Adrenal gland (tissue), 9 donors: ENCODE measurements at regions not wholly inside any gene's neighbourhood (a gene's known extent, or its start where the extent isn't known, plus 50 kb on each side); places are given as distances from the start of the nearest gene placed in this dataset.

Experiments
- DNase-seq, 7 donors: peaks; one replicate each; pipeline ENCODE4 v3.0.0-alpha.2; 2019 to 2020
- H3K27ac ChIP-seq, 5 donors: fragments of 200-600 bp; sonication (generic) in 4 of 5; 1 replicate in 3 of 5; 2 replicates in 2 of 5; pipeline versions ENCODE4 v1.5.1 to v1.8.0; 2016 to 2020; ENCODE audit warnings: mild to moderate bottlenecking in 1 of 5
- H3K27me3 ChIP-seq: fragments of 200-600 bp; 2 replicates; pipeline ENCODE4 v1.8.0; 2021
- H3K36me3 ChIP-seq, 2 donors: fragments of 200-600 bp; replicated peaks in 1 of 2; 1 replicate in 1 of 2; 2 replicates in 1 of 2; pipeline versions ENCODE4 v1.5.1 to v1.8.0; 2018 to 2022
- H3K4me1 ChIP-seq, 2 donors: fragments of 200-600 bp; replicated peaks in 1 of 2; 1 replicate in 1 of 2; 2 replicates in 1 of 2; pipeline versions ENCODE4 v1.5.1 to v1.8.0; 2018 to 2021
- H3K4me3 ChIP-seq, 4 donors: fragments of 200-600 bp; sonication (generic) in 3 of 4; one replicate each; pipeline ENCODE4 v1.5.1; 2016 to 2018
- H3K9me3 ChIP-seq, 3 donors: fragments of 200-600 bp; sonication (generic) in 1 of 3; replicated peaks in 1 of 3; 1 replicate in 2 of 3; 2 replicates in 1 of 3; pipeline versions ENCODE4 v1.5.1 to v1.8.0; 2016 to 2021
- CTCF ChIP-seq, 6 experiments: fragments of 450-650 bp in 4 of 6; fragments of 200-600 bp in 2 of 6; sonication (generic) in 1 of 6; IDR thresholded peaks; 1 replicate in 5 of 6; 2 replicates in 1 of 6; pipeline versions ENCODE4 v1.5.1 to v1.8.0; 2016 to 2021; ENCODE audit warnings: antibody characterized with exemption in 6 of 6, mild to moderate bottlenecking in 2 of 6, moderate library complexity in 1 of 6
- POLR2A ChIP-seq, 2 donors: fragments of 450-650 bp; IDR thresholded peaks; one replicate each; pipeline ENCODE4 v1.6.1; 2017; ENCODE audit warnings: antibody characterized with exemption in 2 of 2, mild to moderate bottlenecking in 2 of 2, moderate library complexity in 1 of 2
- WGBS, 4 donors: extraction: QIAGEN DNeasy Blood & Tissue Kit in 2 of 4; methylation state at CpG; one replicate each; pipeline versions ENCODE4 v1.1.5 to v1.1.7; 2013 to 2017; 5-methylcytosine and 5-hydroxymethylcytosine counted together
- intact Hi-C, 2 donors: fragments of 100-400 bp; cut with DNase I; formaldehyde crosslinking; loops; one replicate each; pipeline versions ENCODE4 v1.14.1 to v1.15.0; 2022 to 2023
- donor health status: healthy with polysubstance abuse.
- donor health status: Bipolar disorder and iron deficiency.
- donor health status: DM: yes; HTN: yes; CAD: no.
- donor health status: DM: no; HTN: no; CAD: no.
- donor health status: DM: no; HTN: no; CAD: no.

GRCh38 chr12:78641837-78642423 is 222.6 kb upstream of the SYT1 start:
- H3K9me3 ChIP-seq: no peaks in the 10 kb centered on the region
- no peaks in the 10 kb centered on the region for H3K36me3 ChIP-seq
- no peaks in the 10 kb centered on the region for H3K27me3 ChIP-seq
- intact Hi-C loops: no loop called here
- H3K4me3 ChIP-seq: no peak overlapping the region
- DNase-seq: no peak
- no peaks in the 10 kb centered on the region for H3K4me1 ChIP-seq
- no peak for TF ChIP-seq CTCF (IDR thresholded peaks at IDR 0.05)
- TF ChIP-seq POLR2A (IDR thresholded peaks at IDR 0.05): no peak
- no peak overlapping the region for H3K27ac ChIP-seq
- WGBS, 4 donors: 63 to 86% (median 81%) methylated on average over 1 of the region's 1 CpG

GRCh38 chr12:78645956-78646355 is 218.6 kb upstream of the SYT1 start:
- H3K27ac ChIP-seq: no peak overlapping the region
- intact Hi-C loops: no loop called here
- TF ChIP-seq POLR2A (IDR thresholded peaks at IDR 0.05) (no peak), CTCF (IDR thresholded peaks at IDR 0.05) (no peak)
- DNase-seq: no peak
- H3K4me3 ChIP-seq: no peak overlapping the region
- H3K9me3 ChIP-seq: no peaks in the 10 kb centered on the region
- no peaks in the 10 kb centered on the region for H3K36me3 ChIP-seq
- no peaks in the 10 kb centered on the region for H3K27me3 ChIP-seq
- H3K4me1 ChIP-seq: no peaks in the 10 kb centered on the region
- WGBS, 4 donors: 56 to 76% (median 61%) methylated on average over 2 of the region's 2 CpGs

GRCh38 chr12:78651755-78652154 is 212.8 kb upstream of the SYT1 start:
- DNase-seq: no peak
- no peaks in the 10 kb centered on the region for H3K9me3 ChIP-seq
- intact Hi-C loops: no loop called here
- TF ChIP-seq POLR2A (IDR thresholded peaks at IDR 0.05) (no peak), CTCF (IDR thresholded peaks at IDR 0.05) (no peak)
- H3K36me3 ChIP-seq: no peaks in the 10 kb centered on the region
- no peak overlapping the region for H3K4me3 ChIP-seq
- no peak overlapping the region for H3K27ac ChIP-seq
- H3K27me3 ChIP-seq: no peaks in the 10 kb centered on the region
- H3K4me1 ChIP-seq: no peaks in the 10 kb centered on the region

GRCh38 chr12:78666584-78666983 is 198.0 kb upstream of the SYT1 start:
- H3K4me3 ChIP-seq: no peak overlapping the region
- H3K27me3 ChIP-seq: no peaks in the 10 kb centered on the region
- TF ChIP-seq POLR2A (IDR thresholded peaks at IDR 0.05): no peak
- TF ChIP-seq CTCF (IDR thresholded peaks at IDR 0.05): no peak
- H3K9me3 ChIP-seq: no peaks in the 10 kb centered on the region
- intact Hi-C loops: no loop called here
- WGBS, 4 donors: 60 to 82% (median 74%) methylated on average over 1 of the region's 1 CpG
- no peak overlapping the region for H3K27ac ChIP-seq
- H3K4me1 ChIP-seq: no peaks in the 10 kb centered on the region
- H3K36me3 ChIP-seq: no peaks in the 10 kb centered on the region
- no peak for DNase-seq
